ENCODE measurements at regions not wholly inside any gene's neighbourhood (a gene's known extent, or its start where the extent isn't known, plus 50 kb on each side); places are given as distances from the start of the nearest gene placed in this dataset.
"Not testable (repeated sequence)": the region's sequence is repeated elsewhere in the genome, so short reads cannot be mapped to it uniquely, and the experiment has no call there.

- H3K27ac ChIP-seq: not testable (repeated sequence)
Observed at GRCh38 chr16:88153516-88153915, 202.3 kb downstream of the BANP start.

- H3K27ac ChIP-seq: not testable (repeated sequence)
Observed at GRCh38 chr16:88154886-88155285, 203.7 kb downstream of the BANP start.

GRCh38 chr16:88155681-88156080 is 204.4 kb downstream of the BANP start:
- not testable (repeated sequence) for H3K27ac ChIP-seq

GRCh38 chr16:88156640-88157283 is 205.5 kb downstream of the BANP start:
- not testable (repeated sequence) for H3K27ac ChIP-seq

- not testable (repeated sequence) for H3K27ac ChIP-seq
Observed at GRCh38 chr16:88157686-88158085, 206.5 kb downstream of the BANP start.

- H3K27ac ChIP-seq: not testable (repeated sequence)
Observed at GRCh38 chr16:88158256-88159045, 207.2 kb downstream of the BANP start.

- H3K27ac ChIP-seq: not testable (repeated sequence)
Observed at GRCh38 chr16:88159046-88159896, 208.0 kb downstream of the BANP start.

GRCh38 chr16:88159897-88160335 is 208.7 kb downstream of the BANP start:
- H3K27ac ChIP-seq: not testable (repeated sequence)

GRCh38 chr16:88161191-88161590 is 210.0 kb downstream of the BANP start:
- H3K27ac ChIP-seq: not testable (repeated sequence)

GRCh38 chr16:88161623-88162275 is 210.5 kb downstream of the BANP start:
- H3K27ac ChIP-seq: not testable (repeated sequence)

- H3K27ac ChIP-seq: not testable (repeated sequence)
Observed at GRCh38 chr16:88162778-88163177, 211.5 kb downstream of the BANP start.

GRCh38 chr16:88164196-88165039 is 213.2 kb downstream of the BANP start:
- H3K27ac ChIP-seq: not testable (repeated sequence)

GRCh38 chr16:88165040-88165544 is 213.9 kb downstream of the BANP start:
- not testable (repeated sequence) for H3K27ac ChIP-seq

GRCh38 chr16:88165683-88166082 is 214.4 kb downstream of the BANP start:
- not testable (repeated sequence) for H3K27ac ChIP-seq

- not testable (repeated sequence) for H3K27ac ChIP-seq
Observed at GRCh38 chr16:88166209-88166773, 215.1 kb downstream of the BANP start.

- H3K27ac ChIP-seq: not testable (repeated sequence)
Observed at GRCh38 chr16:88167798-88168556, 214.8 kb upstream of the ZNF469 start.

- not testable (repeated sequence) for H3K27ac ChIP-seq
Observed at GRCh38 chr16:88168557-88168949, 214.2 kb upstream of the ZNF469 start.

GRCh38 chr16:88169136-88169830 is 213.5 kb upstream of the ZNF469 start:
- H3K27ac ChIP-seq: not testable (repeated sequence)

- H3K27ac ChIP-seq: not testable (repeated sequence)
Observed at GRCh38 chr16:88169831-88170165, 213.0 kb upstream of the ZNF469 start.
